Mononuclear cell (primary cell): ENCODE measurements at regions not wholly inside any gene's neighbourhood (a gene's known extent, or its start where the extent isn't known, plus 50 kb on each side); places are given as distances from the start of the nearest gene placed in this dataset.
"Not testable (repeated sequence)": the region's sequence is repeated elsewhere in the genome, so short reads cannot be mapped to it uniquely, and the experiment has no call there.

Experiments
- H3K27me3 ChIP-seq: 2 replicates; pipeline ENCODE4 v1.6.0; 2011; ENCODE audit warnings: low read length, control low read depth; ENCODE audit not compliant: insufficient read depth
- H3K4me1 ChIP-seq: 2 replicates; pipeline ENCODE4 v1.5.1; 2011; ENCODE audit warnings: mild to moderate bottlenecking, low read length, control low read depth; ENCODE audit not compliant: insufficient read depth
- H3K4me3 ChIP-seq: 2 replicates; pipeline ENCODE4 v1.5.1; 2011; ENCODE audit warnings: mild to moderate bottlenecking, low read length, moderate library complexity
- H3K9me3 ChIP-seq: 2 replicates; pipeline ENCODE4 v1.5.1; 2011; ENCODE audit warnings: low read depth, mild to moderate bottlenecking, control low read depth, low read length

DNA sequence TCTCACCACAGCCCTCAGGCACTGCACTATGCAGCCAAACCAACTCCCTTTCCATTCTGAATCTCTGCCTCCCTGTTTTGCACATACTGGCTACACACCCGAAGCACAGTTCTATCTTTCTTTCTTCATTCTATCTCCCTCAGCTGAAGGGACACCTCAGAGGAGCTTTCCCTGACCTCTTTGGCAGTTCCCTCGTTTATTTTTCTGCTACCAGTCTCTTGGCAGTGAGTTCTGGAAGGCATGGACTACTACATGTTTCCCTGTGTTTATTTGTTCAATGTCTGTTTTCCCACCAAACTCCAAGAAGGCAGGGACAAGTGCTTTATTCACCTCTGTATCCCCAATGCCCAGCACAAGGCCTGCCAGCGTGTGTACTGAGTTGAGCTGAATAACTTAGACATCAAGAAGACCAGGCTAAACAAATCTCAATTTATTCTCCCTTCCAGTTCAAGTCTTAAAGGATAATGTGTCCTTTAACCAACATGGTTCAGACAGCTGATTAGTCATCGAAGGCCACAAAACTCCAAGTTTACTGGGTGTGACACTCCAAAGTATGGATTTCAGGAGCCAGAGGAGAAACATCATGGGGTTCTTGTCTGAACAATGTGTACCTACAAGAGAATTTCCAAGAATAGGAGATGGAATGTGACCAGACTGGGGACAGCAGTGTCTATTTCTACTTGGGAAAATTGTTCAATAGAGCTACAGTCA lies 260.1 kb upstream of the CTNNB1 start:
- no peaks in the 10 kb centered on the region for H3K9me3 ChIP-seq
- no peaks in the 10 kb centered on the region for H3K27me3 ChIP-seq
- no peak overlapping the region for H3K4me3 ChIP-seq
- H3K4me1 ChIP-seq: no peaks in the 10 kb centered on the region

DNA sequence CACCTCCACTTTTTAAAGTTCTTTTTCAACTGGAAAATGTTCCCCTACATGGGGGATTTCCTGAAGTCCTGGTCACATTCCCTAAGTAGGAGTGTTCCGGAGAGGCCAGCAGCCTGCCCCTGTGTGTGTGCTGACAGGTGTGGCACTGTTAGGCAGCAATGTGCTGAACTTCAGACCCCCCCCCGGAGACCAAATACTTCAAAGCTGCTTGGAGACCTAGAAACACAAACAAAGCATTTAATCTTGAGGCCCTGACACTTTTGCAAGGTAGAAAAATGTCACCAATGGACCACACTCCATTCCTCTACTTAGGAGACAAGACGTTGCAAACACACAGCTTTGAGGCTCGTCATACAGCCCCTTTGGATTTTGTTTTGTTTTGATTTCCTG lies 259.6 kb upstream of the CTNNB1 start:
- no peaks in the 10 kb centered on the region for H3K4me1 ChIP-seq
- no peaks in the 10 kb centered on the region for H3K27me3 ChIP-seq
- H3K4me3 ChIP-seq: no peak overlapping the region
- no peaks in the 10 kb centered on the region for H3K9me3 ChIP-seq

DNA sequence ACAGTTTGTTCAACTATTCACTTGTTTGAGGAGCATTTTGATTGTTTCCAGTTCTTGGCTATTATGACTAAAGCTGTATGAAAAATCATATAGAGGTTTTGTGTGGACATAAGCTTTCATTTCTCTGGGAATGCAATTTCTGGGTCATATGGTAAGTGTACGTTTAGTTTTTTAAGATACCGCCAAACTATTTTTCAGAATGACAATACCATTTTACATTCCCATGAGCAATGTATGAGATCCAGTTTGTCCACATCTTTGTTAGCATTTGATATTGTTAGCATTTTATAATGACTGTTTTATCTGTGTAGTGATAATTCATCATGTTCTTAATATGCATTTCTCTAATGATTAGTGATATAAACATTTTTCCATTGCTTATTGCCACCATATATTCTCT lies 258.7 kb upstream of the CTNNB1 start:
- Histone ChIP-seq H3K9me3 (no peaks in the 10 kb centered on the region), H3K4me1 (no peaks in the 10 kb centered on the region), H3K4me3 (no peak overlapping the region), H3K27me3 (no peaks in the 10 kb centered on the region)

DNA sequence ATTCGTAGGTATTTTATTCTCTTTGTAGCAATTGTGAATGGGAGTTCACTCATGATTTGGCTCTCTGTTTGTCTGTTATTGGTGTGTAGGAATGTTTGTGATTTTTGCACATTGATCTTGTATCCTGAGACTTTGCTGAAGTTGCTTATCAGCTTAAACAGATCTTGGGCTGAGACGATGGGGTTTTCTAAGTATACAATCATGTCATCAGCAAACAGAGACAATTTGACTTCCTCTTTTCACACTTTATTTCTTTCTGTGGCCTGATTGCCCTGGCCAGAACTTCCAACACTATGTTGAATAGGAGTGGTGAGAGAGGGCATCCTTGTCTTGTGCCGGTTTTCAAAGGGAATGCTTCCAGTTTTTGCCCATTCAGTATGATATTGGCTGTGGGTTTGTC lies 252.3 kb upstream of the CTNNB1 start:
- not testable (repeated sequence) for H3K4me1 ChIP-seq, H3K27me3 ChIP-seq, H3K9me3 ChIP-seq, H3K4me3 ChIP-seq

DNA sequence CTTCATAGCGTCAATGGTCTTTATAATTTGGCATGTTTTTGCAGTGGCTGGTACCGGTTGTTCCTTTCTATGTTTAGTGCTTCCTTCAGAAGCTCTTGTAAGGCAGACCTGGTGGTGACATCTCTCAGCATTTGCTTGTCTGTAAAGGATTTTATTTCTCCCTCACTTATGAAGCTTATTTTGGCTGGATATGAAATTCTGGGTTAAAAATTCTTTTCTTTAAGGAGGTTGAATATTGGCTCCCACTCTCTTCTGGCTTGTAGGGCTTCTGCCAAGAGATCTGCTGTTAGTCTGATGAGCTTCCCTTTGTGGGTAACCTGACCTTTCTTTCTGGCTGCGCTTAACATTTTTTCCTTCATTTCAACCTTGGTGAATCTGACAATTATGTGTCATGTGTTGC lies 250.0 kb upstream of the CTNNB1 start:
- not testable (repeated sequence) for H3K4me3 ChIP-seq, H3K27me3 ChIP-seq, H3K4me1 ChIP-seq, H3K9me3 ChIP-seq

DNA sequence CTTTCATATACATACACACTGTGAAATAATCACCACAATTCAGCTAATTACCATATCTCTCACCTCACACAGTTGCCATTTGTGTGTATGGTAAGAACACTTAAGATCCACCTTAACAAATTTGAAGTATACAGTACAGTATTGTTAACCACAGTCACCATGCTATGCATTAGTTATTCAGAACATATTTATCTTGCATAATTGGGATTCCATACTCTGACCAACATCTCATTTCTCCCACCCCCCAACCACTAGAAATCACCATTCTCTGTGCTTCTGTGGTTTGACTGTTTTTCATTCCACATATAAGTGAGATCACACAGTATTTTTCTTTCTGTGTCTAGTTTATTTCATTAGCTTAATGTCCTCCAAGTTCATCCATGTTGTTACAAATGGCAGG lies 247.7 kb upstream of the CTNNB1 start:
- Histone ChIP-seq H3K4me1 (no peaks in the 10 kb centered on the region), H3K4me3 (no peak overlapping the region), H3K27me3 (no peaks in the 10 kb centered on the region), H3K9me3 (peaks cover 5% of the 10 kb centered on the region)

DNA sequence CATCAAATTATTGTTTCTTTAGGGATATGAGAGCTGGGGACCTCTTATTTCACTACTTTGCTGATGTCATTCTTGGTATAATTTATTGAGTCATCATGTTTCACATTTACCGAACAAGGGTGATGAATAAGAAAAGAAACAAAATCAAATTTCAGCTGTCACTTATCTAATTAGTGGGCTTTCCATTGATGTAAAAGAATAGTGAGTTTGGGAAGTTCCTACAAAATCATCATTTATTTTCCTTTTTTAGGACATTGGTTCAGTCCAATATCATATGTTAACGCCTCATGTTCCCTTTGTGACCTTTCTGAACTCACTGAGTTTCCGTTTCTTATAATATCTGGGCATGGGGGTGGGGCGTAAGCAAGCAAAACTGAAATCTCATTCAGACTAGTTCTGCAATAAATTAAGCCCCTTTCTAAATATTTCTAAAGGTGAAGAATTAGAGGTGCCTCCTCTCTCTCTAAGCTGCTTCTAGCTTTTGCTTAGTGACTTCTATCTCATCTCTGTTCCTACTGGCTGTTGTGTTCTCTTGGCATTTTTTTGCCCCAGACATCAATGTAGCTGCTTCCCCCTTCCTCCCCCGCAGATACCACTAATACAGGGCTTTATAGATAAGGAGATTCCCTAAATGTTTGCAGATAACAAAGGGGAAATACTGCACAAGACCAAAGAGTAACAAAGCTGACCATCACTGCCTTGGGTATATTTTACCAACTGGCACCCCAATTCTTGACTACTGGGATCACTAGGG lies 238.0 kb upstream of the CTNNB1 start:
- H3K4me1 ChIP-seq: no peaks in the 10 kb centered on the region
- no peak overlapping the region for H3K4me3 ChIP-seq
- H3K9me3 ChIP-seq: no peaks in the 10 kb centered on the region
- H3K27me3 ChIP-seq: no peaks in the 10 kb centered on the region

DNA sequence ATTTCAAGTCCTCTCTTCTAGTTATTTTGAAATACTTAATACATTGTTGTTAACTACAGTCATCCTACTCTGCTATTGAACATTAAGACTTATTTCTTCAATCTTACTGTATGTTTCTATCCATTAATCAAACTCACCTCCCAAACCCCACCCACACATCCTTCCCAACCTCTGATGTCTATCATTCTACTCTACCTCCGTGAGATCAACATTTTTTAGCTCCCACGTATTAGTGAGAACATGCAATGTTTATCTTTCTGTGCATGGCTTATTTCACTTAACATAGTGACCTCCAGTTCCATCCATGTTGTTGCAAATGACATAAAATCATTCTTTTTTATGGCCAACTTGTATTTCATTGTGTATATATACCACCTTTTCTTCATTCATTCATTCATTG lies 236.6 kb upstream of the CTNNB1 start:
- no peak overlapping the region for H3K4me3 ChIP-seq
- no peaks in the 10 kb centered on the region for H3K27me3 ChIP-seq
- H3K9me3 ChIP-seq: no peaks in the 10 kb centered on the region
- H3K4me1 ChIP-seq: no peaks in the 10 kb centered on the region

DNA sequence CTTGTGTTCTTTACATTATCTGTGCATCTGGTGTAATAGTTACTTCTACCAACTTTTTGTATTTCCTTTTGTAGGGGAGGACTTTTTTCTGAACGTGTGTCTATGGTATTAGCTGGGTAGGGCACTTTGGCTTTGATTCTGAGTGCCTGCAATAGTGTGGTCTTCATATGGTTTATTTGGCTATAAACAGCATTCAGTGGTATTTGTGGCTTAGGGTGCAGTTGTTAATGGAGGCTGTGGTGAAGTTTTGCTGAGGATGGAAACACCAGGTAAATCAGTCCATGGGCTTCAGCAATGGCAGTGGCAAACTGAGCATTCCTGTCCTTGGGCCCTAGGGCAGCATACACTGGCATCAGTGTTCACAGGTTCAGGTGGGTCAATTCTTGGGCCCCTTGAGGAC lies 230.6 kb upstream of the CTNNB1 start:
- peaks cover 26% of the 10 kb centered on the region for H3K4me1 ChIP-seq
- H3K9me3 ChIP-seq: no peaks in the 10 kb centered on the region
- H3K4me3 ChIP-seq: no peak overlapping the region
- H3K27me3 ChIP-seq: no peaks in the 10 kb centered on the region

DNA sequence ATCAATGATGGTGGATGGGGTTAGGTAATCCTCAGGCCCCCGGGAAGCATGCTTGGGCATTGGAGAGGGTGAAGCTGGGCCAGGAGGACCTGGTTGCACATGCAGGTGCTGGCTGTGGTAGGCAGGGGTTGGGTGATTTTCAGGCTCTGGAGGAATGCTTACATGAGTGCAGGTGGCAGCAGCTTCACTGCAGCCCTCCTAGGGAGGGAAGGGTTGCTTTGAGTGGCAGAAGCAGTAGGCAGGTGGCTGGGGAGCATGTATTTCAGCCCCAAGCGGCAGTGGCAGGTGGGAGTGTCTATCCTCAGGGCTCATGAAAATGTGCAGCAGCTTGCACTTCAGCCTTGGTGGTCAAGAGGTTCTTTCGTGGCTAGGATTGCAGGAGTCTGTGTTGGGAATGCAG lies 230.0 kb upstream of the CTNNB1 start:
- H3K4me3 ChIP-seq: no peak overlapping the region
- no peaks in the 10 kb centered on the region for H3K27me3 ChIP-seq
- peaks cover 26% of the 10 kb centered on the region for H3K4me1 ChIP-seq
- H3K9me3 ChIP-seq: no peaks in the 10 kb centered on the region

DNA sequence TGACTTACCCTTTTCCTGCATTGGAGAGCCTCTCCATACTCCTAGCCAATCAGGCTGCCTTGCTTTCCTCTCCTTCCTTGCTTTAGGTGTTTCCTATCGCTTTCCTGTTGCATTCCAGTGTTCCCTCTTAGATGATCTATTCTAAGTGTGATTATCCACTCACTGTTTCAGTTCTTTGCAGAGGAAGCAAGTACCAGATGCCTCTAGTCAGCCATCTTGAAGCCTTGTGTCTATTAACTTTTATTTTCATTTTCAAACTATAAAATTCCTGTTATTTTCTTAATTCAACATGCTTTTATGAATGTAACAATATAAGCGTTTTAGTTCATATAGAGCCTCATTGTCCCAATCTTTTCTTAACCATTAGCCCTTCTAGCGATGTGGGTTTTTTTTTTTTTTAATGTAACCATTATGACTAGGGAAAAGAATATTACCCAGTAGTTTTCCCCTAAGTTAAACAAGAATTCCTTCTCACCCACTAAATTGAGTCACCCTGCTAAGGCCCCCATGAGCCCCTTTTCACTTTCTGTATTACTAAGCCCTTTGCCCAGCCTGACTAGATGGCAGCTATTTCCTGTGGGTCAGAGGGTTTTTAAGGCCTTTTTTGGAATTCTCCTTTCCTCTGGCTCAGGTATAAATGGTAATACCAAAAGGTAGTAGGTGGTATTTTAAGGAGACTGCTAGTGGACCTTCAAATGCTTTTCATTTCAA lies 229.4 kb upstream of the CTNNB1 start:
- Histone ChIP-seq H3K27me3 (no peaks in the 10 kb centered on the region), H3K4me1 (peaks cover 26% of the 10 kb centered on the region), H3K9me3 (no peaks in the 10 kb centered on the region), H3K4me3 (no peak overlapping the region)

DNA sequence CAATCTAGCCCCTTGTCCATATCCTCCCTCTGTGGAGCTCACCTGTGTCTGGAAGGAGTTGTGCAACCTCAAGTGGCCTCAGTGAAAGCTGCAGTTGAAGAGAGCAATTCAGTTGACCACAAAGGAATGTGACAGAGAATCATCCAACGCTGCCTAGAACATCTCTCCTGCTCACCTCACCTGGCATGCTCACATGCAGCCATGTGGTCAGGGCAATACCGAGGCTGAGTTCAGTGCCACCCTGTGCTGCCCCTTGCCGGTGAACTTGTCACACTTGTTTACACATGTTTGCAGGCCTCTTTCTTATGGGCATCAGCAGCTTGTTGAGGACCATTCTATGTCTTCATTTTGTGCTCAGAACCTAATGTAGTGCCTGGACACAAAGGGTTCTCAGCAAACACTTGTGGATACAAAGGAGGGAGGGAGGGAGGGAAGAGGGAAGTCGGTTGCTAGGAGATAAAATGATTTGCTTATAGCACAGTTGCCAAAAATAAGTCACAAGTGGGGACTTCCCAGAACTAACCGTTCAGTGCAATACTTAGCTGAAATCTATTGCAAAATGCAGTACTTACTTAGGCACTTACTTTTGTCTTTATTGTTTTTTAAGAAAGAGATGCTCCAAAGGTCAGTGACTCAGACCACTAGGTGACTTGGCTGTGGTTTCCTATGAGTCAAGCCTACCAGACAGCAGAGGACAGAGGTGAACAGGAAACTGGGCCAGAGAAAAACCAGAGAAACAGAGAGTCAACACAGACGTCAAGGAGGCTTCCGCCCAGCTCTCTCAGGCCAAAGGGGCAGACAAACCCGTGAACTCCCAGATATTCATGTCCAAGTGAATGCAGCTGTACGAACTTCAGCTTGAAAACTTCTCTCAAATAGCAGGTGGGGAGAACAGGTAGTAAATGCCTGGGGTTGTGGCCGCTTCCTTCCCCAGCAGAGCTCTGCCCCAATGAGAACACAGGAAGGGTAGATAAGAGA lies 227.8 kb upstream of the CTNNB1 start:
- Histone ChIP-seq H3K4me3 (no peak overlapping the region), H3K9me3 (no peaks in the 10 kb centered on the region), H3K27me3 (no peaks in the 10 kb centered on the region), H3K4me1 (peaks cover 26% of the 10 kb centered on the region)

DNA sequence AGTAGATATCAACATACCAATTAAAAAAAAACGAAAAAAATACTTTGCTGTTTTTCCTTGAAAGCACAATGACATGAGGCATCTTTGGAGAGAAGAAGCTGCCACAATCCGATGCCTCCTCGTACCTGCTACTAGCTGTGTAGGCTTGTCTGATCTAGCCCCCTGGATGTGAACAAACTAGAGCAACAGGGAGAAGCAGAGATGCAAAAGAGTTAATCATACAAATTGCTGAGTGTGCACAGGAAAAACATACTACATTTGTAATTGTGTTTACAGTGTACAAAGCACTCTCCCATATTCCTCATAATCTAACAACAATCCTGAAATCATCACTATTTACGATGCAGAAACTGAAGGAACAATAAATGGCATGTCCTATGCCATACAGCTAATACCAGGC lies 227.0 kb upstream of the CTNNB1 start:
- H3K4me3 ChIP-seq: no peak overlapping the region
- H3K4me1 ChIP-seq: peaks cover 26% of the 10 kb centered on the region
- no peaks in the 10 kb centered on the region for H3K9me3 ChIP-seq
- no peaks in the 10 kb centered on the region for H3K27me3 ChIP-seq

DNA sequence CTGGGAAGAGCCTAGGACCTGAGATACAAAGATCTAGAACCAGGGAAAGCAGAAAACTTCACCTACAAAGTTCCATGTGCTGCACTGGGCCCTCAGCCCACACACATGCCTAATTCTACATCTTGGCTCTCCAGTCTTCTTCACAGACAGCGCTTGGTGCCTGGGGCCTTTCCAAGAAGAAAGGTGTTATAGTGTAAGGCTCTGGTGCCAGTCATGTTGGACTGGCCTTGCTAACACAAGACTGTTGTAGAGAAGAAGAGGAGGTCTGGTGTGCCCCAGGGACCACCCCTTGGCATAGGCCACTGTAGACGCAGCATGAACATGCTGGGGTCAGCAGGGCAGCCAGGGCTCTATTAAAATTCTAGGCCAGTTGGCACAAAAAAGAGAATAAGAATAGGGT lies 226.2 kb upstream of the CTNNB1 start:
- H3K4me3 ChIP-seq: no peak overlapping the region
- peaks cover 26% of the 10 kb centered on the region for H3K4me1 ChIP-seq
- no peaks in the 10 kb centered on the region for H3K9me3 ChIP-seq
- H3K27me3 ChIP-seq: no peaks in the 10 kb centered on the region

DNA sequence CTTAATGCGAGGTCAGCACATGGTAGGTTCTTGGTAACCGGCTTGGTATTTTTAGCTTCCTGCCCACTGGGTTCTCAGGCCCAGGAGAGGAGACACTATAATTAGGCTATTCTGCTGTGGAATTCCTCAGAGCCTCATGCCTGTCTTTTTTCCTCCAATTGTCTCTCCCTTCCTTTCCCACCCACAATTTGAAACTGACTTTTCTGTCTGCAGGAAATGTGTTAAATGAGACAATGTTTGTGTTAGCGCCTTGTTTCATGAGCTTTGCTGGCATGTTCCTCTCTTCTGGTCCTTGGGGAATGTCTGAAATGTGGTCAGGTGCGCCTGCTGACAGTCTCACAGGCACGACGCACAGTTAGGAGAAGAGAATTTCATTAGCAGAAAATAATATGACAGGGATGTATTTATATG lies 223.6 kb upstream of the CTNNB1 start:
- Histone ChIP-seq H3K4me1 (peaks cover 23% of the 10 kb centered on the region), H3K27me3 (no peaks in the 10 kb centered on the region), H3K4me3 (no peak overlapping the region), H3K9me3 (no peaks in the 10 kb centered on the region)
